ENCODE measurements at regions not wholly inside any gene's neighbourhood (a gene's known extent, or its start where the extent isn't known, plus 50 kb on each side); places are given as distances from the start of the nearest gene placed in this dataset.
"Not testable (repeated sequence)": the region's sequence is repeated elsewhere in the genome, so short reads cannot be mapped to it uniquely, and the experiment has no call there.

DNA sequence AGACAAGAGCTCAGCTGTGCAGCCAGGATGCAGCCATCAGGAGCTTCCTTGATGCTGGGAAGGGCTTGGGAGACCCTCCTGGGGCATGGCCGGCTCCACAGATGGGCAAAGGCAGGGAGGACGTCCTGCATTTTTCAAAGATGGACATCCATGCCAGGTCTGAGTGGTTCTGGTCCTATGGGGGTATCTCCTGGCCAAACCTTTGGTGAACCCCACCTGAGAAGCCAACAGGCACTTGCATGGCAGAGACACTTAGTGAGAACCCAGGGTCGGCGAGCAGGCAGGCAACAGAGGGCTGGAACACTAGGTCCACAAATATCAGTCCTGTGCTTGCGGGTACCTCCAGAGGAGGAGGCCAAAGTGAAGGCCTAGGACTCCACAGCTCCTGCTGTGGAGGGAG lies 70.0 kb downstream of the KCTD15 start:
- no peak for DNase-seq (ENCODE audit: low read depth)

DNA sequence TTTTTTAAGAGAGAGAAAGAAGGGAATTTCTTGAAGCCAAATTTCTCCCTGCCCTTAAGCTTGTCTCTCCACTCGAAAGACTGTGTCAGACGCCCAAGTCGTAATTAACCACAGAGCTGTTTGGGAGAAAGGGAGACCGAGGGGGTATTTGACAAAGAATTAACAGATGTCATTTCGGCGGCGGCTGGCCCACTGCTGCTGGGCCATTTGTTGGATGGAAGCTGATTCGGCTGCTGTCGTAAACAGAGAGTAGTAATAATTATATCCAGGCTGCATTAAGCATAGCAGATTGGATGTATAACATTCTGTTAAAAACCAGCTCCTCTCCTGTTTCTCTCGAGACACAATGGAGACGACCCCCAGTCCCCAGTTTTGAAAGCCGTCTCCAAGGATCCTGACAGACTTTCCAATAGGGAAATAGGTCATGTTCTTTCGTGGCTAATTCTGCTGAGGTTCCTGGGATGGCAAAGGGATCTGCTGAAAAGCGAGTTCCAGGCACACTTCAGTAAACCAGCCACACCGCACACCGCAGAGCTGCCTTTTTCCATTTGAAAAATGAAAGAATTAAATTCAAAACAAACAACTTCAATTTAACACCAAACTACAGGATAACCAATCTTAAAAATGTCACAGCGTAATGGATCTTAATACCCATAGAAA lies 71.5 kb downstream of the KCTD15 start:
- DNase-seq (ENCODE audit: low read depth) = no peak

DNA sequence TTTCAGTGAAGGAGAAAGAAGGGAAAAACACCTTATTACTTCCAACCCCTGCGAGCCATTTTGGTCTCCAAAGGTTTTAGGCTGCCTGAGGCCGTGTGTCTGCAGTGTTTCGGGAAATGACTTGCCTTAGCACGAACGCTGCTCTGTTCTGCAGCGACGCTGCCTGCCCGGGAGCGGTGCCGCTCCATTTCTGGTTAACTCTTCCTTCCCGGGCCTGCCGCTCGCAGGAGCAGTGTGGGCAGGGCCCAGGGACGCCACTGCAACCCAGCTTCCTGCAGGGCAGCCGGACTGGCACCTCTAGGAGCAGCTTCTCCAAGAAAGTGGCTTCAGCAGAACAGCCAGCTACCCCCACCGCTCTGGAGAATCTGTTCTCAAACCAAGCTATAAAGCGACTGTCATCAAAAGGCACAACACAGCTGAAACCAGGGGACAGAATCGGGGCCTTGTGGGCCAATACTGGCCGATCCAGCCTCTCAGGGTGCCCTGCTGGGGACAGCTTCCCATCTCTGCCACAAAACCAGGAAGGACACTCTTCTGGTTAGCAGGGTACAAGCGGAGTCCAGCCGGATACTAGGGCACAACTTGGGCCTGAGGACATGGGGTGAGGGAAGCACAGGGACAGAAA lies 72.2 kb downstream of the KCTD15 start:
- no peak for DNase-seq (ENCODE audit: low read depth)

DNA sequence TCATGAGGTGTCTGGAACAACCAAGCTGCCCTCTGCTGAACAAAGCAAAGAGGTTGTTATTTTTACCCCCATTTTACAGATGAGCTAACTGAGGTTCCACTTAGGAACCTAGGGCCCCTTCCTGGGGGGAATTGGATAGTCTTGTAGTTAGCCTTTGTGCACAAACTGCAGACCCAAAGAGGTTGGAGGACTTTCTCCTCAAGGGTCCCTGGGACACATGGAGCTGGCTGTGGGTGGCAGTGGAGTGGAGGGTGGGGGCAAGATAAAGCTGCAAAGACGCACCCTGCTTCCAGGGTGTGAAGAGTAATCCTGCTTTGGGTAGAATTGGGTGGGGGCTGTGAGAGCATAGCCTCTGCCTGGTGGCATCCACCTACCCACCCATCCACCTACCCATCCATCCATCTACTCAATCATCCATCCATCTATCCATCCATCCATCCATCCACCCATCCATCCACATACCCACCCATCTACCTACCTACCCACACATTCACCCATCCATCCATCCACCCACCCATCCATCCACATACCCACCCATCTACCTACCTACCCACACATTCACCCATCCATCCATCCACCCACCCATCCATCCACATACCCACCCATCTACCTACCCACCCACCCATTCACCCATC lies 73.7 kb downstream of the KCTD15 start:
- DNase-seq (ENCODE audit: low read depth) = not testable (repeated sequence)

DNA sequence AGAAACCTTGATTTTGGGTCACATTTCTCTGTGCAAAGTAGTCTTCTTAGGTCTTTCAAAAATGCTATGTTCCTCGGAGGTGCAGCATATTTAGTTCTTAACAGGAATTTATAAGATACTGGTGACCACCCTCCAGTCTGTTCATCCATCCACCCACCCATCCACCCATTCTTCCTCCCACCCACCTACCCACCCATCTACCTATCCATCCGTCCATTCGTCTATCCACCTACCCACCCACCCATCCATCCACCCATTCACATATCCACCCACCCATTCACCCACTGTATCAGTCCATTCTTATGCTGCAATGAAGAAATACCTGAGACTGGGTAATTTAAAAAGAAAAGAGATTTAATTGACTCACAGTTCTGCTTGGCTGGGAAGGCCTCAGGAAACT lies 74.9 kb downstream of the KCTD15 start:
- no peak for DNase-seq (ENCODE audit: low read depth)

DNA sequence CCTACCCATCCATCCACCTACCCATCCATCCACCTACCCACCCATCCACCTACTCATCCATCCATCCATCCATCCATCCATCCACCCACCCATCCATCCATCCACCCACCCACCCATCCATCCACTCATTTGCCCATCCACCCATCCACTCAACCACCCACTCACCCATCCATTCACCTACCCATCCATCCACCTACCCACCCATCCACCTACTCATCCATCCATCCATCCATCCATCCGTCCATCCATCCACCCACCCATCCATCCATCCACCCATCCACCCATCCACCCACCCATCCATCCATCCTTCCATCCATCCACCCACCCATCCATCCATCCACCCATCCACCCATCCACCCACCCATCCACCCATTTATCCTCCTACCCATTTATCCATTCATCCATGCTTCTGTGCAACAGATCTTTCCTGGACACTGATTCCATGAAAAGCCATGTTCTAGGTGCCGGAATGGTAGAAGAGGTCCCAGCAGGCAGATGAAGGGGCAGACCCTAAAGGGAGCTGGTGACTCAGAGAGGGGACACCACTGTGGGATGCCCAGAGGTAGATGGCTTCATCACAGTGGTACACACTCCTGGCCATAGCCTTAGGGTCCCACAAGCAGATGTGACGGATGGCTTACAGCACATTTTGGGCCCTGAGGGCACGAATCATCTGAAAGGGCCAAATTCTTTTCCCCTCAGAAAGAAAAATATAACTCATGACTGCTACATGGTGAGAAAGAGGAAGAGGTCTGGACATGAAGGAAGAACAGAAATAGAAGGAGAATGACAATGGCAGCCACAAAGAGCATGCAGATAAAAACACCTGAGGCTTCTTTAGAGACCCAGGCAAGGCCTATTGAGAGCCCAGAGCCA lies 76.0 kb downstream of the KCTD15 start:
- DNase-seq (ENCODE audit: low read depth) = no peak

DNA sequence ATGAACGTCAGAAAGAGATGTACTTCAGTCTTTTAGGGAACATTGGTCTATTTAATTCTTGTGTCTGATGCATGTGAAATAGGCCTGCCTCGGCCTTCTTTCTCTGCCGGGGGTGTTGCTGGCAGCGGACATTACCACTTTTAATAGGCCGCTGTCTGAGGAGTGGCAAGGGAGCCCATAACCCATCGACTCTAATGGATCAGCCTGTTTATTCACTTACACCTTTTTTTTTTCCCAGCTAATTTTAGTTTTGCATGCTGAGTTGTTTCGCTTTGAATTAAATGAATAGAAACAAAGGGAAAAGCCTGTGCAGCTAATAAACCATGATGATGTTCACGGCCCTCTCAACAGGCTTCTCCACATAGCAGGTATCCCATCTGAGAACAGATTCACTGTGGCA lies 78.4 kb downstream of the KCTD15 start:
- DNase-seq (ENCODE audit: low read depth) = no peak

DNA sequence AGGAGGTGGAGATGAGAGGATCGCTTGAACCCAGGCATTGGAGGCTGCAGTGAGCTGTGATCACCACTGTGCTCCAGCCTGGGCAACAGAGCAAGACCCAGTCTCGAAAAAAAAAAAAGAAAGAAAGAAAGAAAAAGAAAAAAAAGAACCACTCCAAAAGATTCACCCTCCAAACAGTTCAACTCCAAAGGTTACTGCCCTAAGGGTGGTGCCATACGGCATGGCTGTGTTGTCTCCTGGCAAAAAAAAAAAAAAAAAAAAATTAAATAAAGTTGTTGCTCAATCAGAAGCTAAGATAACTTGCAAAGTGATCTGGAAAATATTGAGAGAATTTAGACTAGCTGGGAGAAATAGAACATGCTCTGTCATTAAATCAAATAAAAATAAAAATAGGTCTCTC lies 79.5 kb downstream of the KCTD15 start:
- DNase-seq (ENCODE audit: low read depth) = no peak

DNA sequence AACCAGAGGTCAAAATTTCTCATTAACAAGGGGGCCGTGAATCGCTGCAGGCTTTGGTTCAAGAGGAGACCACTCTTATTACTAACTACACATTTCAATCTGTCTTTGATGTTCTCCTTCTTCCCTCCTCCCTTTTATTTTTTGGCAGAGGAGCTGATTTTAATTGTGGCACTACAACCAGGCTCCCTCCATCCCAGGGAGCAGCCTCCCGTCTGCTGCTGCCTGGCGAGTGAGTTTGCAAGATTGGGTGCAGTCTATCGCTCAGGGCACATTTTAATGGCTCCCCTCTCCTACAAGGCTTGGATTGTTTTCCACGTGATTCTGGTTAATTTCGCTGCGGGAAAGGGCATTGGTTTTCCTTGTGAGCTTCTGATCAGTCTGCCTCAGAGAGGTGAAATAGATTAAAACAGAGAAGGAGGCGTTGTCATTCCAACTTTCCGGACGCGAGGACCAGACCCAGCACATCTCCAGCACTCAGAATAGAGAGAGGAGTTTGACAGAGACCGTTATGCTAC lies 81.4 kb downstream of the KCTD15 start:
- no peak for DNase-seq (ENCODE audit: low read depth)

DNA sequence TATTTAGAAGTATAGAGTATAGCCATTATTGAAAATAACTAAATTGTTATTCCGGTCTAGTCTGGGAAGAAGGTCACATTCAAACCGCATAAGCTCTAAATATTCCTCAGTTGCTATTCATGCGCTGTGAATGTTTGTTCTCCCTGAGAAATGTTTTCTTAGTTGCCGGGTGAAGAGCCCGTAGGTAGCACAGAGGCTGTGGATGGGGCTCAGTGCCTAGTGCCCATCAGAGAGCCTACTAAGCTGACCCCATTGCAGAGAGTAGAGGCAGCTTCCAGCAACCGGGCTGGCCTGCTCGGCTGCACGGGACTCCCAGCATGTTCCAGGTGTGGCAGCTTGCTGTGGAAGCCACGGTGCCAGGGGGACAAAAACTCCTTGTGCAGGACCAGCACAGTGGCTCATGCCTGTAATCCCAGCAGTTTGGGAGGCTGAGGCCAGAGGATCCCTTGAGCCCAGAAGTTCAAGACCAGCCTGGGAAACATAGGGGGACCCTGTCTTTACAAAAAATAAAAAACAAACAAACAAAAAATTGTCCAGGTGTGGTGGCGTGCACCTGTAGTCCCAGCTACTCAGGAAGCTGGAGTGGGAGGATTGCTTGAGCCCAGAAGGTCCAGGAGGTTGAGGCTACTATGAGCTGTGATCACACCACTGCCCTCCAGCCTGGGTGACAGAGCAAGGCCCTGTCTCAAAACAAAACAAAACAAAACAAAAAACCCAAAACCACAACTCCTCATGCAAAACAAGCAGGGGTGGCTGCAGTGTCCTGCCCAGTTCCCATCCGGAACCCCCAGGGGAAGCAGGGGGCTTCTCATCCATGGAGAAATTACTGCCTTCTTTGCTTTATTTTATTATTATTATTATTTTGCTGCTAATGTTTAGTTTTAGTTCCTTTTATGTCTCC lies 82.5 kb downstream of the KCTD15 start:
- DNase-seq (ENCODE audit: low read depth) = no peak

DNA sequence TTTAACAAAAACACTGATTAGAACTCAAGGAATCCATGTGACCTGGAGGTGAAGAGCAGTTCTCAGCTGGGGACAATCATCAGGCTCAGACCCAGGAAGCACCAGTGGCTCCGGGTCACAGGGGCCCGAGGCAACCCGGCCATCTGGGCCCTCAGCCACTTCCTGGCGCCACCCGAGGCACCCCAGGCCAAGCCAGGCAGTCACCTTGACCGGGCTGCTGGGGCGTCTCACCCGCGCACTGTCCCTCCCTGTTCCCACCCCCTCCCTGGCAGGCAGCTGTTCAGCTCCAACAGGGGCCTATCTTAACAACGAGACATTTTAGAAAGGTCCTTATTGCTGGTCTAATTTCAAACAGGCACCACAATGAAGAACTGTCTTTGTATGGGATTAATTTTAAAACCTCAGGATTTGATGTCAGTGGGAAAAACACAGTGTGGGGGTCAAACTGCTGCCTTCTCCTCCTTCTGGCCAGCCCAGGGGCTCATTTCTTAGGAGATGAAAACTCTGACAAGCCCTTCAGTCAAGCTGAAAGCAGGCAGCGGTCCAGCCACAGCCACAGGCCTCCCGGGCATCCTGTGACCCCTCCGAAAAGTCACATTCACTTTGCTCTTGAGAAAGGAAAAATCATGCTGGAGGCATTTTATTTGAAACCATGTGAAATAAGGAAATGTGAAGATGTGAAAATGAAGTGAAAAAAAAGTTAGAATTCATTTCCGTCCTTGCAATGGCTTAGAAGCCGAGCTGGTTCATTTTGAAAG lies 83.3 kb downstream of the KCTD15 start:
- no peak for DNase-seq (ENCODE audit: low read depth)

DNA sequence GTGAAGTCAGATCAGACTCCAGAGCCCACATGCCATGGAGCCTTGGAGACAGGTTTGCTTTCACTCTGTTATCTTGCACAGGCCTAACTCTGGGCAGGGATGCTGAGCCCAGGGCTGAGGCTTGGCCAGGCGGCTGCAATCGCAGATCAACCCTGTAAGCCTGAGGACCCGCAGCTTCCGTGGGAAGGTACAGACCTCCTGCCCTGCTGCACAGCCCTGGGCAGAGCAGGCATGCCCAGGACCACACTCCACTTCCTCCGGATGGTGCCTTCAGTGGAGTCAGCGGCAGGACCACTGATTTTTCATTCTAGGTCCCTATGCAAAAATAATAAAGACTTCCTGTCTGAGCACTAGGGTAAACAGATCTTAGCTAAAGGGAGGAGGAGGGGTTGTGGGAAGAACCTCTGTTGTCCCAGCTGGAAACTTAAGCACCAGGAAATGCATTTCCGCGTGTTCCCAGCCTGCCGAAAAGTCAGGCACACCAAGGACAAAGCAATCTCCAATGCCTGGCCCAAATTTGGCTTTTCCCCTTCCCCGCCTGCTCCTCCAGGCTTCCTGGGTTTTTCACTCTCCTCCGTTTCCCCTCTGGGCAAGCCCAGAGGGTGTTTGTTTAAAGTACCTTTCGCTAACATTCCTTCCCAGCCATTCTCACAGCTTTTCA lies 87.3 kb downstream of the KCTD15 start:
- no peak for DNase-seq (ENCODE audit: low read depth)

DNA sequence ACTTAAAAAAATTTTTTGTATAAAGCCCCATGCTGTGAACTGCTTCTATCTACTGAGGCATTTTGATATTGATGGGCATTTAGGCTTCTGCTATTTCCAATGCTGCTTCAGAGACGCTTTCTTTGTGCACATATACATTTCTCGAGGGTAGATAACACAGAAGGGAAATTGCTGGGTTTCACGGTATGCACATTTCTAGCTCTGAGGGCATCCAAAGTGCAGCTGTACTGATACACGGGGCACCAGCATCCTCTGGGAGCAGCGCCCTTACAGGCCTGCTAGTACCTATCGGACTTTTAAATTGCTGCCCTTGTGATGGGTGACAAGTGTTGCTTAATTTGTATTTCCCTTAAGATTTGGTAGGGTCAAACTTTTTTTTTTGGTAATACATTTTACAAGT lies 88.6 kb downstream of the KCTD15 start:
- DNase-seq (ENCODE audit: low read depth) = no peak

DNA sequence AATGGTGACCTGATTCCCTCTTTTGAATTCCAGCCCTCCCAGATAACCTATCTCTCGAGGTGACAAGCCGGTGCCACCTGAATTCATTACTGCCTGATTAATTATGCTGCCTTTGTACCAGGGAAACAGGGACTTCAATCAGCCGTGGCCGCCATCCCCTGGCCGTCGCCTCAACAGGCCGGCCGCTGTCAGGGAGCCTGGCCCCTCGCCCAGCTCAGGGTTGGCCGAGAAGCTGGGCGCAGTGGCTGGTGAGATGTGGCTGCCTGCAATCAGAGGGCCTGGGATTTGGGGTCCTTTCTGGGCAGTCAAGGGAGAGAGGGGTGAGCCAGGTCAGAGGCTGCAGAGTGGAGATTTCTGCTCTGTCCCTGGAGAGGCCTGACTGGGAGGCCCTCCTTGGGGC lies 91.2 kb downstream of the KCTD15 start:
- no peak for DNase-seq (ENCODE audit: low read depth)

DNA sequence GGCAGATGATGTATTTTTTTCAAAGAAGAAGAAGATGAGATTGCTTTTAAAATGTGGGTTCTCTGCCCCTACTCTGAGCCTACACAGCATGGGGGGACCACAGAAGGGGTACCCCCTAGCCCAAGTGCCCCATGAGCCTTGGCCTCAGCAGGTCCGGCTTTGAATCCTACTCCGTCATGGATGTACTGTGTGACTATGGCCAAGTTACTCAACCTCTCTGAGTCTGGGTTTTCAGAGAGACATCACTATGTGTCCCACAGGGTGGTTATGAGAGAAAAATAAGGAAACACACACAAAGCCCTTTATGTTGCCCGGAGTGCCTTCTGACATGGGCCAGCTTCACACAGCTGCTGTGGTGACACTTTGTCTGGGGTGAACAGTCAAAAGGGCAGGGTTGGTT lies 92.0 kb downstream of the KCTD15 start:
- no peak for DNase-seq (ENCODE audit: low read depth)

DNA sequence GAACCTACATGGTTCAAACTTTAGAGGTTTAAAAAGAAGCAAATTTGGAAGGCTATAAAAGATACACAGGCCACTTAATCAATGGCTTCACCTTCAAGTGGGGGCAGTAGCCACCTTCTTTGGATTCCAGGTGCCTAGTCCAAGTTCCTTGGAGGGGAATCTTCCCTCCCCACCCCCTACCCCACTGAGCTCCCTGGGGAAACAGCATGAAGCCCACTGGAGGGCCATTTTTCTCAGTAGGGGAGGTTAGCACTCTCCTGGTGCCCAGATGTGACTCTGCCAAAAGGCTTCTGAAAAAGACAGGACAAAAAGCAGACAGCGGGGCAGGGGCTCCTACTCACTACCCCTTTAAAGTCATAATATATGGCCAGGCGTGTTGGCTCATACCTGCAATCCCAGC lies 93.9 kb downstream of the KCTD15 start:
- no peak for DNase-seq (ENCODE audit: low read depth)

DNA sequence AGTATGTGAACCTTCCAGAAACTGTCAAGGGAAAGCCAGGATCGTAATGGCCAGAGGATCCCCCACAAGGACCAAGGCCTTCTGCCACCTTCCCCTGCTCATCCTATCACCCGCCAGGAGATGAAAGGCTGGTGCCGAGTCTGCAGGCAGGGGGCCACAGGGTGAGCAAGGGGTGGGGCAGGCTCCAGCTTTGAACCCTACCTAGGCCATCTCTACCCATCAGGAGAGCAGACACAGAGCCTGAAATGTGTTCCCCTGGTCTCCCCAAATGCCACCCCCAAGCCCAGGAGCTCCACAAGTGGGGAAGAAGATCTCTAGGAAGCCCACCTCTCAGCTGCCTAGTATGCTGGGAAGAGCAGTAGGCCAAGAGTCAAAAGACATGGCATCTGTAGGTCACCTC lies 95.1 kb downstream of the KCTD15 start:
- DNase-seq (ENCODE audit: low read depth) = no peak

DNA sequence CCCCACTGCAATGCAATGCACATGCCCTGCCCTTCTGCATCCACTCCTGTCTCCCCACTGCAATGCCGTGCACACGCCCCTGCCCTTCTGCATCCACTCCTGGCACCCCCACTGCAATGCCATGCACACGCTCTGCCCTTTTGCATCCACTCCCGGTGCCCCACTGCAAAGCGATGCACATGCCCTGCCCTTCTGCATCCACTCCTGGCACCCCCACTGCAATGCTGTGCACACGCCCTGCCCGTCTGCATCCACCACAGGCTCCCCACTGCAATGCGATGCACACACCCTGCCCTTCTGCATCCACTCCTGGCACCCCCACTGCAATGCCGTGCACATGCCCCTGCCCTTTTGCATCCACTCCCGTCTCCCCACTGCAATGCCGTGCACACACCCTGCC lies 98.1 kb downstream of the KCTD15 start:
- DNase-seq (ENCODE audit: low read depth) = no peak

DNA sequence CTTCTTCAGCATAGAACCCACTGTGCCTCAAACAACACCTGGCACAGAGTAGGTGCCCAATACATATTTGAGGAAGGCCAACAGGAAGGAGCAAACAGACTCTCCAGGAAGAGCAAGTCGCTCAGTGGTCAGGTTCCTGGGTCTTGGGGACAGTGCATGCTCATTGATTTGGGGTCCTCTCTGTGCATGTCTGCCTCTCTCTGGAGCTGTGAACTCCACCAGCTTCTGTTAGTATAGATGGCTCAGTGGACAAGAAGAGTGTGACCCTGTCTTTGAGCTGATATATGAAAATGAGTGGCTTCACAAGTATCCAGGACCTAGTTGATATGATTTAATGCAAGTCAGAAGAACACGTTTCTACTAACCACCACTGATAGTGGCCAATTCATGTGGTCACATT lies 98.7 kb downstream of the KCTD15 start:
- no peak for DNase-seq (ENCODE audit: low read depth)

DNA sequence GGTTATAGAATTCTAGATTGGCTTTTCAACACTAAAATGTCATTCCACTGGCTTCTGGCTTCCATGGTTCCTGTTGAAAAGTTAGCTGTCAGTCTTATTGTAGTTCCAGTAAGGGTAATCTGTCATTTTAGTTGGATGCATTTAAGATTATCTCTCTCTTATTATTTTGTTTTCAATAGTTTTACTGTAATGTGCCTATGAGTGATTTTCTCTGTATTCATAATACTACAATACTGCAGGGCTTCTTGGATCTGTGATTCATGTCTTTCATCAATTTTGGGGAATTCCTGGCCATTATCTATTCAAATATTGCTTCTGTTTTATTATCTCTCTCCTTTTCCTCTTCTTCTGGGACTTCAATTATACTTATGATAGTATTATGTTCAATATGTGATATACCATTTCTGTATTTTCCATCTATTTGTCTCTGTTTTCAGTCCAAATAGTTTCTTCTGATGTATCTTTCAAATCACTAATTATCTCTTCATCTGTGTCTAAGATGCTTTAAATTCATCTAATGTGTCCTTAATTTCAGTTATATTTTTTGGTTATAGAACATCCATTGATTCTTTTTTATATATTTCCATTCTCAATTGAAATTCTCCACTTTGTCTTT lies 101.5 kb downstream of the KCTD15 start:
- no peak for DNase-seq (ENCODE audit: low read depth)
